ENCODE measurements at regions not wholly inside any gene's neighbourhood (a gene's known extent, or its start where the extent isn't known, plus 50 kb on each side); places are given as distances from the start of the nearest gene placed in this dataset.

DNA sequence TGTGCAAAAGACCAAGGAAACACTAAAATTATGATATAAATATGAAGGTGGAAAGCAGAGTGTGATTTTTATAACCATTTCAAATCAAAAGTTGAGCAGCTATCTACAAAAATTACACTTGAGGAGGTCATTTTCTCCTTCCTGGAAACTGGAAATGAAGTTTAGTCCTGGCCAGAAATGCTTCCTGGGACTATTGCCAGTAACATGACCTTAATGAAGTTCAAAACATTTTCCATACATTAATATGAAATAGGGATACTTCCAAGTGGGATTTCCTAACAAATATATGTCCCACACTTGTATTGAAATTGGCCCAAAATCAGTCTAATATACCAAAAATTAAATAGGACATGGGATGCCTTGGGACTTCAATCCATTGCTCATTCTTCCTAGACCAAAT, 1556.8 kb upstream of the MIR17HG start:
- intact Hi-C loops (cut with micrococcal nuclease), result no loop called here
- H3K9me3 Mint-ChIP-seq, result peaks cover 12% of the 10 kb centered on the region
- no peak overlapping the region for H3K4me3 Mint-ChIP-seq
- no peaks in the 10 kb centered on the region for H3K4me1 Mint-ChIP-seq
- no peaks in the 10 kb centered on the region for H3K36me3 Mint-ChIP-seq (ENCODE audit: low read depth)
- ChIA-PET CTCF (no interaction called here), POLR2A (no interaction called here)
- TF ChIP-seq, protein P1, sequence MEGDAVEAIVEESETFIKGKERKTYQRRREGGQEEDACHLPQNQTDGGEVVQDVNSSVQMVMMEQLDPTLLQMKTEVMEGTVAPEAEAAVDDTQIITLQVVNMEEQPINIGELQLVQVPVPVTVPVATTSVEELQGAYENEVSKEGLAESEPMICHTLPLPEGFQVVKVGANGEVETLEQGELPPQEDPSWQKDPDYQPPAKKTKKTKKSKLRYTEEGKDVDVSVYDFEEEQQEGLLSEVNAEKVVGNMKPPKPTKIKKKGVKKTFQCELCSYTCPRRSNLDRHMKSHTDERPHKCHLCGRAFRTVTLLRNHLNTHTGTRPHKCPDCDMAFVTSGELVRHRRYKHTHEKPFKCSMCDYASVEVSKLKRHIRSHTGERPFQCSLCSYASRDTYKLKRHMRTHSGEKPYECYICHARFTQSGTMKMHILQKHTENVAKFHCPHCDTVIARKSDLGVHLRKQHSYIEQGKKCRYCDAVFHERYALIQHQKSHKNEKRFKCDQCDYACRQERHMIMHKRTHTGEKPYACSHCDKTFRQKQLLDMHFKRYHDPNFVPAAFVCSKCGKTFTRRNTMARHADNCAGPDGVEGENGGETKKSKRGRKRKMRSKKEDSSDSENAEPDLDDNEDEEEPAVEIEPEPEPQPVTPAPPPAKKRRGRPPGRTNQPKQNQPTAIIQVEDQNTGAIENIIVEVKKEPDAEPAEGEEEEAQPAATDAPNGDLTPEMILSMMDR (IDR thresholded peaks at IDR 0.05), result no peak
- H3K27ac Mint-ChIP-seq, result no peak overlapping the region
- no peak for DNase-seq
- no peak for ATAC-seq (ENCODE audit: low read depth)
- no peaks in the 10 kb centered on the region for H3K27me3 Mint-ChIP-seq

DNA sequence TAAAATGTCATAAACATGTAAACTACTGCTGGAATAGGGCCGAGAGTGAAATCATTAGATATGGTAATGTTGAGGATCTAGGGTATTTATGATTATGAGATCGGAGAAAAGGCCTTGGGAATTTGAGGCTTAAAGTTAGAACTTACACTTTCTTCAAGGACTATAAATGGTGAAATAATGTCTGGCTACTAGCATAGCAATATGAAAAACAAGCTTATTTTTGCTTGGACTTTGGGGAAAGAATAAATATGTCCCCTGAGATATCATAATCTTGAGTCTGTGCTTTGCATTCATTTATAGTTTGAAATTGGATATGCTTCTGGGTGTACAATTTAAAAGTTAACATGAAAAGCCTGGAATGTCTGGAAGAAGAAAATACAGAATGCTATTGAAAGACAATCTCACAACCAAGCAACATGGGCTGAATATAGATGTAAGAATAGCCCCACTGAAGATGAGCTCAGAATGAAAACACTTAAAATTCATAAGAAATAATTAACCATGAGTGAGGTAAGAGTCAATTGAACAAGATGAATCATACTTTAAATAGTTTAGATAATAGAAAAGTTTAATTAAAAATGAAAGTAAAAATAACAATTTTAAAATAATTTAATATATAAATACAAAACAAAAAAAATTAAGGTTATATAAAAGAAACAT, 1555.4 kb upstream of the MIR17HG start:
- ChIA-PET CTCF (no interaction called here), POLR2A (no interaction called here)
- H3K4me3 Mint-ChIP-seq, result no peak overlapping the region
- ATAC-seq (ENCODE audit: low read depth) (no peak), DNase-seq (no peak)
- TF ChIP-seq, protein P1 (IDR thresholded peaks at IDR 0.05), result no peak
- intact Hi-C loops (cut with micrococcal nuclease), result no loop called here
- no peak overlapping the region for H3K27ac Mint-ChIP-seq
- no peaks in the 10 kb centered on the region for H3K4me1 Mint-ChIP-seq
- H3K27me3 Mint-ChIP-seq, result no peaks in the 10 kb centered on the region
- H3K36me3 Mint-ChIP-seq (ENCODE audit: low read depth), result no peaks in the 10 kb centered on the region
- H3K9me3 Mint-ChIP-seq, result peaks cover 11% of the 10 kb centered on the region

DNA sequence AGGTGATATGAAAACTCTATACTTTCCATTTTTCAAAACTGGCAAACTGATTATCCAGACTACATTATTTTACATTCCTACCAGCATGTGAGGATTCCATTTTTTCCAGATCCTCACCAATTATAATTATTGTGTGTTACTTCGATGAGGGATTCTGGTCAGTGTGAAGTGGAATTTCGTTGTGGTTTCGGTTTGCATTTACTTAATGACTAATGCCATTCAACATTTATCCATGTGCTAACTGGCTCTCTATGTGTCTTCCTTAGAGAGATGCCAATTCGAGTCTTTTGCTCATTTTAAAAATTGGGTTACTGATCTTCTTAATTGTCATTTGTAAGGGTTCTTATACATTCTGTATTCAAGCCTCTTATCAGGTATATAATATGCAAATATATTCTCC, 1551.3 kb upstream of the MIR17HG start:
- POLR2A ChIA-PET, result no interaction called here
- Mint-ChIP-seq H3K36me3 (ENCODE audit: low read depth) (no peaks in the 10 kb centered on the region), H3K4me3 (no peak overlapping the region), H3K9me3 (peaks cover 11% of the 10 kb centered on the region), H3K27ac (no peak overlapping the region), H3K27me3 (no peaks in the 10 kb centered on the region), H3K4me1 (no peaks in the 10 kb centered on the region)
- CTCF ChIA-PET, result no interaction called here
- no peak for DNase-seq
- intact Hi-C loops (cut with micrococcal nuclease), result no loop called here
- TF ChIP-seq, protein P1 (IDR thresholded peaks at IDR 0.05), result no peak
- ATAC-seq (ENCODE audit: low read depth), result no peak

DNA sequence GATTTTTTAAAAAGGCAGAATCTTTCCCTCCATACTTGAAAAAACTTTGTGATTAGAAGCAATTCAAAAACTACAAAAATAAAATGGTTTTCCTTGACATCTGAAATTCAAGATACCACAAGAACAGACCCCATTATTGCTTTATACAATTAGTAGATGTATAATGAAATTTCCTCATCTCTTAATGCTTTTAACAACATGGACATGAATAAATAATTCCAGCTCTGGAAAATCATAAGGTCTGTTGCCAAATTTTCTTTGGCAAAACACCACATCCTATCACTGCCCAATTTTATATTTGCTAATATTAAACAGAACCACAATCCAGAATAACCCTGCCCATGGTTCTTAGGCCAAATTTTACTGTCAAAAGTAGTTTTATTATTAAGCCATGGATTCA, 1543.6 kb upstream of the MIR17HG start:
- no peak overlapping the region for H3K4me3 Mint-ChIP-seq
- TF ChIP-seq, protein P1 (IDR thresholded peaks at IDR 0.05), result no peak
- CTCF ChIA-PET, result no interaction called here
- H3K27me3 Mint-ChIP-seq, result no peaks in the 10 kb centered on the region
- intact Hi-C loops (cut with micrococcal nuclease), result no loop called here
- no peaks in the 10 kb centered on the region for H3K36me3 Mint-ChIP-seq (ENCODE audit: low read depth)
- DNase-seq, result no peak
- POLR2A ChIA-PET, result no interaction called here
- peaks cover 3% of the 10 kb centered on the region for H3K9me3 Mint-ChIP-seq
- H3K27ac Mint-ChIP-seq, result no peak overlapping the region
- no peaks in the 10 kb centered on the region for H3K4me1 Mint-ChIP-seq
- ATAC-seq (ENCODE audit: low read depth), result no peak

DNA sequence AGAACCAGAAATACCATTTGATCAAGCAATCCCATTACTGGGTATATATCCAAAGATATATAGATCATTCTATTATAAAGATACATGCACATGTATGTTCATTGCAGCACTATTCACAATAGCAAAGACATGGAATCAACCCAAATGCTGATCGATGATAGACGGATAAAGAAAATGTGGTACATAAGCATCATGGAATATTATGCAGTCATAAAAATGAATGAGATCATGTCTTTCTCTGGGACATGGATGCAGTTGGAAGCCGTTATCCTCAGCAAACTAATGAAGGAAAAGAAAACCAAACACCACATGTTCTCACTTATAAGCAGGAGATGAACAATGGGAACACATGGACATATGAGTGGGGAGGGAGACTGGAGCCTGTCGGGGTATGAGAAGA, 1540.9 kb upstream of the MIR17HG start:
- H3K27me3 Mint-ChIP-seq, result no peaks in the 10 kb centered on the region
- peaks cover 4% of the 10 kb centered on the region for H3K9me3 Mint-ChIP-seq
- DNase-seq, result no peak
- no peak for ATAC-seq (ENCODE audit: low read depth)
- CTCF ChIA-PET, result no interaction called here
- intact Hi-C loops (cut with micrococcal nuclease), result no loop called here
- no peak overlapping the region for H3K4me3 Mint-ChIP-seq
- no peaks in the 10 kb centered on the region for H3K4me1 Mint-ChIP-seq
- no peaks in the 10 kb centered on the region for H3K36me3 Mint-ChIP-seq (ENCODE audit: low read depth)
- TF ChIP-seq, protein P1 (IDR thresholded peaks at IDR 0.05), result no peak
- H3K27ac Mint-ChIP-seq, result no peak overlapping the region
- POLR2A ChIA-PET, result no interaction called here
